ENCODE measurements at regions not wholly inside any gene's neighbourhood (a gene's known extent, or its start where the extent isn't known, plus 50 kb on each side); places are given as distances from the start of the nearest gene placed in this dataset.

DNA sequence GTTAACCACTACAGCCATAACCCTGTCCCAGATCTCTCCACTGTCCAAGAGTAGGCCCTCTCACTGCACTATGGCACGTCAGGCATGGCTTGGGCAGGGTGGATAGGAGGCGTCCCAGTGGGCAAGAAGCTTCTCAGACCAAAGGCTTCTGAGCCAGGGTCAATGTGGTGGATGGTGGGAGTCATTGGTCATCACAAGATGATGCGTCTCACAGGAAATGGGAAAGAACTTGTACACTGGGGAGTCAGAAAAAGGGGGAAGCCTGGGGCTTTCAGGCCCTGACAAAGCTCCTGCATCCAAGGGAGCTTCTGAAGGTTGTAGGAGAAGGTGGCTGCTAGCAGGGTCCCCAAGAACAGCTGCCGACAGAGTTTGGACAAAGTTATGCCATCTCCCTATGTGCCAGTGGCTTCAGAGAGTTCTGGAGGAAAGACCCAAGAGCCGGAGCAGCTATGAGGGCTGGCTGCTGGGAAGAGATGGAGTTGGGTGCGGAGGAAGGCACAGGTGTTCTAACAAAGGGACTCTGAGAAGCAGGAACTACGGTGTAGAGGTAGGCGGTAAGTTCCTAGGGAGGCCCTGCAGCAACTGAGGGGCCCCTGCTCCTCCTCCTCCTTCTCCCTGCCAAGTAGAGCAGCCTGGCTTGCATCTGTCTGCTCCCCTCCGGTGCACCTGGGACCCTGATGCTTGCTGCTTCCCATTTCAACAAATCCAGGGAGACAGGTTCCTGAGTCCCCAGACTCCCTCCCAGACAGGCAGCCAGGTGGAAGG is 81.1 kb downstream of the ARL6IP4 start:
- Histone ChIP-seq H2AK5ac (ENCODE audit: insufficient read length, low read length) (no peak overlapping the region), H3K4me1 (ENCODE audit: insufficient read depth, low read length) (no peaks in the 10 kb centered on the region), H3K23me2 (ENCODE audit: insufficient read length, low read depth, low read length, poor library complexity, severe bottlenecking) (no peaks in the 10 kb centered on the region), H3K4me2 (ENCODE audit: insufficient read depth, insufficient read length, low read length) (no peak overlapping the region), H3K27ac (ENCODE audit: insufficient read length, low read depth, low read length) (no peak overlapping the region), H3K9me3 (ENCODE audit: control insufficient read depth, low read depth, low read length) (no peaks in the 10 kb centered on the region), H3K27me3 (ENCODE audit: insufficient read depth, low read length) (no peaks in the 10 kb centered on the region), H2BK12ac (ENCODE audit: insufficient read length, low read depth, low read length) (no peak overlapping the region), H4K20me1 (ENCODE audit: control insufficient read depth, insufficient read depth, insufficient read length) (no peaks in the 10 kb centered on the region), H2BK120ac (ENCODE audit: low read depth, low read length, poor library complexity, severe bottlenecking) (no peak overlapping the region), H3K14ac (ENCODE audit: insufficient read depth, low read length) (no peak overlapping the region), H3K4ac (ENCODE audit: low read depth, low read length) (no peak overlapping the region), H3K56ac (ENCODE audit: insufficient read length, low read depth, low read length) (no peak overlapping the region), H4K91ac (ENCODE audit: insufficient read length, low read depth, low read length) (no peak overlapping the region), H3K79me2 (ENCODE audit: insufficient read depth, low read length) (no peaks in the 10 kb centered on the region), H2BK15ac (ENCODE audit: low read depth, low read length) (no peak overlapping the region), H3K79me1 (ENCODE audit: insufficient read depth, low read depth, low read length, poor library complexity, severe bottlenecking) (no peaks in the 10 kb centered on the region), H3T11ph (ENCODE audit: low read length) (no peak overlapping the region), H3K18ac (ENCODE audit: insufficient read length, low read depth, low read length) (no peak overlapping the region), H4K8ac (replicated peaks; ENCODE audit: insufficient read length, low read depth, low read length) (no peak overlapping the region), H2AFZ (ENCODE audit: low read length) (no peak overlapping the region), H4K5ac (ENCODE audit: insufficient read length, low read depth, low read length) (no peak overlapping the region), H3K9ac (ENCODE audit: extremely low read depth, insufficient read length, low read length) (no peak overlapping the region), H3K23ac (ENCODE audit: insufficient read length, low read depth, low read length) (no peak overlapping the region), H2BK20ac (ENCODE audit: low read depth, low read length, poor library complexity, severe bottlenecking) (no peak overlapping the region), H2BK5ac (ENCODE audit: insufficient read length, low read length) (no peak overlapping the region)
- no CpG with 5 or more reads among the region's 9 CpGs for WGBS (ENCODE audit: extremely low coverage, insufficient read length, low lambda C conversion rate)
- Mint-ChIP-seq H3K27ac (no peak overlapping the region; a peak in 1 of 7 replicates), H3K9me3 (no peaks in the 10 kb centered on the region; a peak in 1 of 5 replicates), H3K27me3 (ENCODE audit: low read depth) (peaks cover 6% of the 10 kb centered on the region), H3K36me3 (ENCODE audit: insufficient read depth in 1 of 3, low read depth in 3 of 3) (no peaks in the 10 kb centered on the region; a peak in 1 of 7 replicates), H3K4me1 (peaks cover 2 to 6% of the 10 kb centered on the region in 2 experiments; a peak in 2 of 4 replicates), H3K4me3 (no peak overlapping the region)
- DNase-seq, result no peak
- TF ChIP-seq, protein P1, sequence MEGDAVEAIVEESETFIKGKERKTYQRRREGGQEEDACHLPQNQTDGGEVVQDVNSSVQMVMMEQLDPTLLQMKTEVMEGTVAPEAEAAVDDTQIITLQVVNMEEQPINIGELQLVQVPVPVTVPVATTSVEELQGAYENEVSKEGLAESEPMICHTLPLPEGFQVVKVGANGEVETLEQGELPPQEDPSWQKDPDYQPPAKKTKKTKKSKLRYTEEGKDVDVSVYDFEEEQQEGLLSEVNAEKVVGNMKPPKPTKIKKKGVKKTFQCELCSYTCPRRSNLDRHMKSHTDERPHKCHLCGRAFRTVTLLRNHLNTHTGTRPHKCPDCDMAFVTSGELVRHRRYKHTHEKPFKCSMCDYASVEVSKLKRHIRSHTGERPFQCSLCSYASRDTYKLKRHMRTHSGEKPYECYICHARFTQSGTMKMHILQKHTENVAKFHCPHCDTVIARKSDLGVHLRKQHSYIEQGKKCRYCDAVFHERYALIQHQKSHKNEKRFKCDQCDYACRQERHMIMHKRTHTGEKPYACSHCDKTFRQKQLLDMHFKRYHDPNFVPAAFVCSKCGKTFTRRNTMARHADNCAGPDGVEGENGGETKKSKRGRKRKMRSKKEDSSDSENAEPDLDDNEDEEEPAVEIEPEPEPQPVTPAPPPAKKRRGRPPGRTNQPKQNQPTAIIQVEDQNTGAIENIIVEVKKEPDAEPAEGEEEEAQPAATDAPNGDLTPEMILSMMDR (conservative IDR thresholded peaks at IDR 0.05), result no peak
